Vagina (tissue), 2 donors: ENCODE measurements at regions not wholly inside any gene's neighbourhood (a gene's known extent, or its start where the extent isn't known, plus 50 kb on each side); places are given as distances from the start of the nearest gene placed in this dataset.
A peak's percentile ranks its signal among the peaks of the same experiment; 100 is the strongest.
"Not testable (repeated sequence)": the region's sequence is repeated elsewhere in the genome, so short reads cannot be mapped to it uniquely, and the experiment has no call there.

ENCODE experiments used
- DNase-seq, 2 donors: peaks; one replicate each; pipeline ENCODE4 v3.0.0-alpha.2; 2017; ENCODE audit errors: extremely low spot score in 2 of 2
- H3K27ac ChIP-seq: fragments of 200-600 bp; sonication (generic); one replicate; pipeline ENCODE4 v1.5.1; 2019
- H3K27me3 ChIP-seq: fragments of 200-600 bp; sonication (generic); one replicate; pipeline ENCODE4 v1.5.1; 2019
- H3K36me3 ChIP-seq, 2 donors: fragments of 200-600 bp; sonication (generic); one replicate each; pipeline ENCODE4 v1.5.1; 2017 to 2019
- H3K4me1 ChIP-seq: fragments of 200-600 bp; sonication (generic); one replicate; pipeline ENCODE4 v1.5.1; 2019
- H3K4me3 ChIP-seq, 2 donors: fragments of 200-600 bp; sonication (generic); 1 replicate in 1 of 2; 2 replicates in 1 of 2; pipeline ENCODE4 v1.5.1; 2016 to 2019
- H3K9me3 ChIP-seq: fragments of 200-600 bp; sonication (generic); one replicate; pipeline ENCODE4 v1.5.1; 2019
- POLR2A ChIP-seq, 2 donors: fragments of 450-650 bp; IDR thresholded peaks; one replicate each; pipeline ENCODE4 v1.6.1; 2017; ENCODE audit warnings: antibody characterized with exemption in 2 of 2, mild to moderate bottlenecking in 2 of 2, moderate library complexity in 2 of 2
- POLR2AphosphoS5 ChIP-seq, 2 donors: sonication (generic); formaldehyde crosslinking; IDR thresholded peaks; one replicate each; pipeline ENCODE4 v1.9.0; 2017; ENCODE audit warnings: antibody characterized with exemption in 2 of 2, mild to moderate bottlenecking in 2 of 2, low read depth in 1 of 2; ENCODE audit not compliant: insufficient read depth in 1 of 2
- intact Hi-C: fragments of 100-400 bp; cut with DNase I; formaldehyde crosslinking; loops from one replicate; pipeline ENCODE4 v1.15.1; 2023
- TF ChIP-seq, protein P1 (sequence below), 3 experiments: fragments of 450-650 bp in 2 of 3; fragments of 200-600 bp in 1 of 3; sonication (generic) in 1 of 3; IDR thresholded peaks; one replicate each; pipeline ENCODE4 v1.5.1; 2017 to 2019; ENCODE audit warnings: antibody characterized with exemption in 3 of 3, mild to moderate bottlenecking in 2 of 3, moderate library complexity in 2 of 3

DNA sequence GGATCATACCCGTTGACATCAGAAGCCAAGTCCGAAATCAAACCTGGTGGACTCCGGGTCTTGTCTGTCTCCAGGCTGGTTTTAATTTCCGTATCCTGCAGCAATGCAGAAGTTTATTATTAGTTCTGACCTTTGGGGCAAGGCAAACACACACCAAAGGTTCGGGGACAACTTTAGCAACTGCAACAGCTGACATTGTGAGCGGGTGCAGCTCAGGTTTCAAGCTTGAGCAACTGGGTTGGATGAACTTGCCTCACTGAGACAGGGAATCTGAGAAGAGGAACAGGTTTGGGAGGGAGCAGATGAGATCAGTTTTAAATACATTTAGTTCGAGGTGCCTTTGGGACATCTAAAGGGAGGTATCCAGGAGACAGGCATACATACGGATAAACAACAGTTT lies 110.7 kb downstream of the GNL3L start:
- Histone ChIP-seq H3K36me3 (no peaks in the 10 kb centered on the region), H3K4me1 (peaks cover 6% of the 10 kb centered on the region), H3K4me3 (no peak overlapping the region), H3K9me3 (no peaks in the 10 kb centered on the region), H3K27ac (peak overlapping the region; percentile 76), H3K27me3 (no peaks in the 10 kb centered on the region)
- no peak for DNase-seq
- intact Hi-C loops: no loop called here
- TF ChIP-seq, protein P1, sequence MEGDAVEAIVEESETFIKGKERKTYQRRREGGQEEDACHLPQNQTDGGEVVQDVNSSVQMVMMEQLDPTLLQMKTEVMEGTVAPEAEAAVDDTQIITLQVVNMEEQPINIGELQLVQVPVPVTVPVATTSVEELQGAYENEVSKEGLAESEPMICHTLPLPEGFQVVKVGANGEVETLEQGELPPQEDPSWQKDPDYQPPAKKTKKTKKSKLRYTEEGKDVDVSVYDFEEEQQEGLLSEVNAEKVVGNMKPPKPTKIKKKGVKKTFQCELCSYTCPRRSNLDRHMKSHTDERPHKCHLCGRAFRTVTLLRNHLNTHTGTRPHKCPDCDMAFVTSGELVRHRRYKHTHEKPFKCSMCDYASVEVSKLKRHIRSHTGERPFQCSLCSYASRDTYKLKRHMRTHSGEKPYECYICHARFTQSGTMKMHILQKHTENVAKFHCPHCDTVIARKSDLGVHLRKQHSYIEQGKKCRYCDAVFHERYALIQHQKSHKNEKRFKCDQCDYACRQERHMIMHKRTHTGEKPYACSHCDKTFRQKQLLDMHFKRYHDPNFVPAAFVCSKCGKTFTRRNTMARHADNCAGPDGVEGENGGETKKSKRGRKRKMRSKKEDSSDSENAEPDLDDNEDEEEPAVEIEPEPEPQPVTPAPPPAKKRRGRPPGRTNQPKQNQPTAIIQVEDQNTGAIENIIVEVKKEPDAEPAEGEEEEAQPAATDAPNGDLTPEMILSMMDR (IDR thresholded peaks at IDR 0.05): no peak
- TF ChIP-seq POLR2AphosphoS5 (IDR thresholded peaks at IDR 0.05; ENCODE audit: insufficient read depth in 1 of 2, low read depth in 1 of 2) (no peak), POLR2A (IDR thresholded peaks at IDR 0.05) (no peak)

DNA sequence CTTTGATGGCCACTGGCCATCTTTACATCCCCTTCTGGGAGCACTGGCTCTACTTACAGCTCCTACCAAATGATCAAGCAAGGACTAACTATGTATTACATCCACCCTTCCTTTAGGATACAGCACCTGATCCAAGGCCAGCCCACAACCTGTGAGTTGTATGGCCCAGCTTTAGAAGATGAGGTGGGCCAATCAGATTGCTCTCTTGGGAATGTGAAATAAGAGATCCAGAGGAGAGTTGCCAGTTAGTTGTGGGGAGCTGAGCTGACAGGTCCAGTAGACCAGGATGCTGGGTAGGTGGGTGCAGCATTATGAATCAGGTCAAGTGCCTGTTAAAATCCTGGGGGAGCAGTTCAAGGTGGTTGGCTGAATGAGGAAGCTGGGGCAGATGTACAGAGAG lies 111.5 kb downstream of the GNL3L start:
- TF ChIP-seq POLR2AphosphoS5 (IDR thresholded peaks at IDR 0.05; ENCODE audit: insufficient read depth in 1 of 2, low read depth in 1 of 2): no peak
- no peak for TF ChIP-seq POLR2A (IDR thresholded peaks at IDR 0.05)
- TF ChIP-seq, protein P1 (IDR thresholded peaks at IDR 0.05): no peak
- no peaks in the 10 kb centered on the region for H3K27me3 ChIP-seq
- DNase-seq: no peak
- intact Hi-C loops: no loop called here
- H3K9me3 ChIP-seq: no peaks in the 10 kb centered on the region
- peaks cover 6% of the 10 kb centered on the region for H3K4me1 ChIP-seq
- H3K36me3 ChIP-seq: no peaks in the 10 kb centered on the region
- H3K27ac ChIP-seq: no peak overlapping the region
- no peak overlapping the region for H3K4me3 ChIP-seq

DNA sequence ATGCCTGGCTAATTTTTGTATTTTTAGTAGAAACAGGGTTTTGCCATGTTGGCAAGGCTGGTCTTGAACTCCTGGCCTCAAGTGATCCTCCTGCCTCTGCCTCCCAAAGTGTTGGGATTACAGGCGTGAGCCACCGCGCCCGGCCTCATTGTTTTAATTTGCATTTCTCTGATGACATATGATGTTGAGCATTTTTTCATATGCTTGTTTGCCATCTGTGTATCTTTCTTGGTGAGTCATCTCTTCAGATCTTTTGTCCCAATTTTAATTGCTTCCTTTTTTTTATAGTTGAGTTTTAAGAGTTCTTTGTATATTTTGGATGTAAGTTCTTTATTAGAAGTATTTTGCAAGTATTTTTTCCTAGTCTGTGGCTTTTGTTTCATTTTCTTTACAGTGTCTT lies 117.6 kb downstream of the GNL3L start:
- H3K27ac ChIP-seq, H3K4me3 ChIP-seq, H3K27me3 ChIP-seq, H3K4me1 ChIP-seq, DNase-seq, H3K36me3 ChIP-seq, H3K9me3 ChIP-seq, intact Hi-C loops: not testable (repeated sequence)

DNA sequence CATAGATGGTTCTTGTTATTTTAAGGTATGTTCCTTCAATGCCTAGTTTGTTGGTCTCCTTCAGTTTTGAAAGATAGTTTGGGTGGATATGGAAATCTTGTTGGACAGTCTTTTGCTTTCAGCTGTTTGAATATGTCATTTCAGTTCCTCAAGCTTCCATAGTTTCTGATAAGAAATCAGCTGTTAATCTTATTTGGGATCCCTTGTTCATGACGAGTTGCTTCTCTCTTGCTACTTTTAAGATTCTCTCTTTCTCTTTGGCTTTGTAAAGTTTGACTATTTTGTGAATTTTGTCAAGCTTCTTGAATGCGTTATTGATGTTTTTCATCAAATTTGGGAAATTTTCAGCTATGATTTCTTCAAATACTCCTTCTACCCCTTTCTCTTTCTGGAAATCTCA lies 129.5 kb downstream of the GNL3L start:
- Histone ChIP-seq H3K27ac (no peak overlapping the region), H3K4me3 (no peak overlapping the region), H3K36me3 (no peaks in the 10 kb centered on the region), H3K9me3 (no peaks in the 10 kb centered on the region), H3K27me3 (no peaks in the 10 kb centered on the region), H3K4me1 (no peaks in the 10 kb centered on the region)
- intact Hi-C loops: no loop called here
- no peak for DNase-seq
- TF ChIP-seq POLR2A (IDR thresholded peaks at IDR 0.05) (no peak), POLR2AphosphoS5 (IDR thresholded peaks at IDR 0.05; ENCODE audit: insufficient read depth in 1 of 2, low read depth in 1 of 2) (no peak)
- TF ChIP-seq, protein P1 (IDR thresholded peaks at IDR 0.05): no peak

DNA sequence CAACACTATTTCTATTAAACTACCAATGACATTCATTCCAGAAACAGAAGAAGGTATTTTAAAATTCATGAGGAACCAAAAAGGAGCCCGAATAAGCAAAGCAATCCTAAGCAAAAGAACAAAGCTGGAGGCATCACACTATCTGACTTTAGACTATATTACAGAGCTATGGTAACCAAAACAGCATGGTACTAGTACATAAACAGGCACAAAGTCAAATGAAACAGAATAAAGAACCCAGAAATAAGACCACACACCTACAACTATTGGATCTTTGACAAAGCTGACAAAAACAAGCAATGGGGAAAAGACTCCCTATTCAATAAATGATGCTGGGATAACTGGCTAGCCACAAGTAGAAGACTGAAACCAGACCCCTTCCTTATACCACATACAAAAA lies 122.3 kb downstream of the ITIH6 start:
- TF ChIP-seq, protein P1 (IDR thresholded peaks at IDR 0.05): no peak
- TF ChIP-seq POLR2AphosphoS5 (IDR thresholded peaks at IDR 0.05; ENCODE audit: insufficient read depth in 1 of 2, low read depth in 1 of 2) (no peak), POLR2A (IDR thresholded peaks at IDR 0.05) (no peak)
- intact Hi-C loops: no loop called here

DNA sequence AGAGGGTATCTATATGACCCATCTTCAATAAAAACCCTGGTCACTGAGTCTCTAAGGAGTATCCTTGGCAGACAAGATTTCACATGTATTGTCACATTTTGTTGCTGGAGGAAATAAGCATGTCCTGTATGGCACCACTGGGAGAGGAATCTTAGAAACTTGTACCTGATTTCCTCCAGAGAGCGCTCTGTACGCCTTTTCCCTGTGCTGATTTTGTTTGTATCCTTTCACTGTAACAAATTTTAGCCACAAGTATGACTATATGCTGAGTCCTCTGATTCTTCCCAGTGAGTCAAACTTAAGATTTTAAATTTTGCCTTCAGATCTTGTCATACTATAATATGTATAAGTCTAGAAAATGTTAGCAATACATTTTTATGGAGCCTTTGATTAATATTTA lies 102.8 kb downstream of the ITIH6 start:
- Histone ChIP-seq H3K4me1 (no peaks in the 10 kb centered on the region), H3K36me3 (no peaks in the 10 kb centered on the region), H3K9me3 (no peaks in the 10 kb centered on the region), H3K27ac (no peak overlapping the region), H3K4me3 (no peak overlapping the region), H3K27me3 (no peaks in the 10 kb centered on the region)
- TF ChIP-seq, protein P1 (IDR thresholded peaks at IDR 0.05): no peak
- TF ChIP-seq POLR2A (IDR thresholded peaks at IDR 0.05) (no peak), POLR2AphosphoS5 (IDR thresholded peaks at IDR 0.05; ENCODE audit: insufficient read depth in 1 of 2, low read depth in 1 of 2) (no peak)
- intact Hi-C loops: no loop called here
- no peak for DNase-seq

More for the DNA sequence above, 122.3 kb downstream of the ITIH6 start:
- Histone ChIP-seq H3K27ac (no peak overlapping the region), H3K4me1 (no peaks in the 10 kb centered on the region), H3K9me3 (peaks cover 8% of the 10 kb centered on the region), H3K4me3 (no peak overlapping the region), H3K36me3 (no peaks in the 10 kb centered on the region), H3K27me3 (no peaks in the 10 kb centered on the region)
- no peak for DNase-seq
